Endothelial cell of hepatic sinusoid (primary cell): ENCODE measurements at regions not wholly inside any gene's neighbourhood (a gene's known extent, or its start where the extent isn't known, plus 50 kb on each side); places are given as distances from the start of the nearest gene placed in this dataset.

Experiments
- in situ Hi-C: cut with HindIII; loops from 2 replicates; pipeline ENCODE4 v1.10.0; 2017; ENCODE audit warnings: low sequenced_read_pairs

- in situ Hi-C loops, result no loop called here
These were observed 137.4 kb upstream of the RBMS1 start for GRCh38 chr2:160630801-160631590.

GRCh38 chr2:160632084-160632975 is 138.7 kb upstream of the RBMS1 start:
- in situ Hi-C loops, result no loop called here

GRCh38 chr2:160634436-160634835 is 140.8 kb upstream of the RBMS1 start:
- in situ Hi-C loops, result no loop called here

- in situ Hi-C loops, result no loop called here
These were observed 141.9 kb upstream of the RBMS1 start for GRCh38 chr2:160635488-160635887.

GRCh38 chr2:160639472-160639871 is 145.9 kb upstream of the RBMS1 start:
- in situ Hi-C loops, result no loop called here

- in situ Hi-C loops, result no loop called here
These were observed 153.3 kb upstream of the RBMS1 start for GRCh38 chr2:160646684-160647444.

- in situ Hi-C loops, result no loop called here
These were observed 154.5 kb upstream of the RBMS1 start for GRCh38 chr2:160647967-160648685.

GRCh38 chr2:160649698-160650097 is 156.1 kb upstream of the RBMS1 start:
- in situ Hi-C loops, result no loop called here

GRCh38 chr2:160650196-160651118 is 156.8 kb upstream of the RBMS1 start:
- in situ Hi-C loops, result no loop called here

GRCh38 chr2:160651416-160652200 is 158.0 kb upstream of the RBMS1 start:
- in situ Hi-C loops, result no loop called here

- in situ Hi-C loops, result no loop called here
These were observed 158.6 kb upstream of the RBMS1 start for GRCh38 chr2:160652236-160652635.

- in situ Hi-C loops, result no loop called here
These were observed 163.6 kb upstream of the RBMS1 start for GRCh38 chr2:160657196-160657595.

GRCh38 chr2:160658851-160659250 is 165.2 kb upstream of the RBMS1 start:
- in situ Hi-C loops, result no loop called here

- in situ Hi-C loops, result no loop called here
These were observed 167.1 kb upstream of the RBMS1 start for GRCh38 chr2:160660741-160661140.

GRCh38 chr2:160664603-160665140 is 171.1 kb upstream of the RBMS1 start:
- in situ Hi-C loops, result no loop called here

- in situ Hi-C loops, result no loop called here
These were observed 172.8 kb upstream of the RBMS1 start for GRCh38 chr2:160666154-160667060.

GRCh38 chr2:160667811-160668210 is 174.2 kb upstream of the RBMS1 start:
- in situ Hi-C loops, result no loop called here
